A549 (cell line): ENCODE measurements at regions not wholly inside any gene's neighbourhood (a gene's known extent, or its start where the extent isn't known, plus 50 kb on each side); places are given as distances from the start of the nearest gene placed in this dataset.

Source experiments
- ATAC-seq, 2 experiments: fragments of 200-7000 bp in 1 of 2; fragments of >200 bp in 1 of 2; cut with Nextera tagmentation in 1 of 2; cut with Tn5 transposase in 1 of 2; 3 replicates each; pipeline versions ENCODE4 v1.8.0 to v1.9.1; 2018 to 2020; ENCODE audit warnings: mild to moderate bottlenecking in 1 of 2, moderate library complexity in 1 of 2
- CTCF ChIA-PET: fragments of 300-600 bp; sonication (Branson Sonifier 250); formaldehyde crosslinking; extraction: SDS; loops from one replicate; lab custom pipeline; 2021; ENCODE audit warnings: antibody characterized with exemption, inconsistent platforms; lab: Yijun Ruan, JAX
- POLR2A ChIA-PET: fragments of 350-600 bp; formaldehyde crosslinking; extraction: SDS; loops from one replicate; lab custom pipeline; 2021; ENCODE audit warnings: antibody characterized with exemption, inconsistent platforms; lab: Yijun Ruan, JAX
- DNase-seq, 2 experiments: peaks; one replicate each; pipeline versions ENCODE4 v3.0.0 to v3.0.0-alpha.2; 2011 to 2016; ENCODE audit warnings: low read depth in 1 of 2, low spot score in 1 of 2
- FAIRE-seq: peaks from 2 replicates; lab custom pipeline; 2011; peaks lifted over from hg19 to GRCh38; lab: Jason Lieb, UNC
- H3K27ac ChIP-seq, 2 experiments: fragments of >200 bp; sonication (Bioruptor Twin); formaldehyde crosslinking; 3 replicates each; pipeline ENCODE4 v1.5.1; 2016 to 2017
- H3K4me1 ChIP-seq: fragments of >200 bp; sonication (Bioruptor Twin); formaldehyde crosslinking; 3 replicates; pipeline ENCODE4 v1.6.1; 2016
- H3K4me2 ChIP-seq: fragments of >200 bp; sonication (Bioruptor Twin); formaldehyde crosslinking; 3 replicates; pipeline ENCODE4 v1.6.1; 2016
- H3K4me3 ChIP-seq: fragments of >200 bp; sonication (Bioruptor Twin); formaldehyde crosslinking; 3 replicates; pipeline ENCODE4 v1.5.1; 2016
- H3K9me3 ChIP-seq: fragments of >200 bp; sonication (Bioruptor Twin); formaldehyde crosslinking; 3 replicates; pipeline ENCODE4 v1.6.1; 2016
- BHLHE40 ChIP-seq: IDR thresholded peaks from 2 replicates; pipeline ENCODE4 v1.6.1; 2012; ENCODE audit warnings: low read depth, low read length, inconsistent platforms
- CBX2 ChIP-seq: fragments of 200-600 bp; sonication (generic); IDR thresholded peaks from 2 replicates; pipeline ENCODE4 v1.6.1; 2016; ENCODE audit warnings: low read depth, mild to moderate bottlenecking, borderline replicate concordance
- CBX8 ChIP-seq: fragments of 200-600 bp; sonication (generic); IDR thresholded peaks from 2 replicates; pipeline ENCODE4 v1.6.1; 2016
- ELK1 ChIP-seq: fragments of 150-350 bp; IDR thresholded peaks from 2 replicates; pipeline ENCODE4 v1.6.1; 2014; ENCODE audit warnings: low read depth, mild to moderate bottlenecking, low read length
- EP300 ChIP-seq, 2 experiments: fragments of >200 bp; sonication (Bioruptor Twin); formaldehyde crosslinking; IDR thresholded peaks; 2 replicates in 1 of 2; 3 replicates in 1 of 2; pipeline ENCODE4 v1.6.1; 2016 to 2017
- FOXS1 ChIP-seq: fragments of 250-450 bp; sonication (Bioruptor Pico); IDR thresholded peaks from 2 replicates; pipeline ENCODE4 v1.5.0; 2020; ENCODE audit warnings: mild to moderate bottlenecking, moderate library complexity
- GATA3 ChIP-seq: IDR thresholded peaks from 2 replicates; pipeline ENCODE4 v1.6.1; 2012; ENCODE audit warnings: borderline replicate concordance
- HDAC2 ChIP-seq: fragments of 200-600 bp; sonication (generic); IDR thresholded peaks from 2 replicates; pipeline ENCODE4 v1.6.1; 2016
- HOXB13 ChIP-seq: fragments of 250-450 bp; sonication (Bioruptor Pico); IDR thresholded peaks from 2 replicates; pipeline ENCODE4 v1.5.0; 2020; ENCODE audit warnings: low read depth, mild to moderate bottlenecking, moderate library complexity
- HOXB5 ChIP-seq: fragments of 250-450 bp; sonication (Bioruptor Pico); IDR thresholded peaks from 2 replicates; pipeline ENCODE4 v1.5.0; 2020; ENCODE audit warnings: mild to moderate bottlenecking, moderate library complexity
- JUNB ChIP-seq: fragments of >200 bp; sonication (Bioruptor Twin); formaldehyde crosslinking; IDR thresholded peaks from 2 replicates; pipeline ENCODE4 v1.6.1; 2016
- KDM5A ChIP-seq: fragments of 200-600 bp; sonication (generic); IDR thresholded peaks from 2 replicates; pipeline ENCODE4 v1.6.1; 2016; ENCODE audit warnings: antibody characterized with exemption, mild to moderate bottlenecking
- MAX ChIP-seq: IDR thresholded peaks from 2 replicates; pipeline ENCODE4 v1.6.1; 2012
- NFE2L2 ChIP-seq: fragments of 150-350 bp; conservative IDR thresholded peaks from 2 replicates; pipeline ENCODE4 v1.6.1; 2014; ENCODE audit warnings: low read length
- NR3C1 ChIP-seq: fragments of >200 bp; sonication (Bioruptor Twin); formaldehyde crosslinking; IDR thresholded peaks from 3 replicates; pipeline ENCODE4 v1.6.1; 2017
- POLR2A ChIP-seq: IDR thresholded peaks from 2 replicates; pipeline ENCODE4 v1.6.1; 2012; ENCODE audit warnings: mild to moderate bottlenecking, low read length
- RFX5 ChIP-seq: fragments of 450-650 bp; IDR thresholded peaks from 2 replicates; pipeline ENCODE4 v1.7.1; 2014; ENCODE audit warnings: antibody characterized with exemption, mild to moderate bottlenecking, moderate library complexity
- TFCP2L1 ChIP-seq: fragments of 250-450 bp; sonication (Bioruptor Pico); IDR thresholded peaks from 2 replicates; pipeline ENCODE4 v1.5.0; 2021; ENCODE audit warnings: mild to moderate bottlenecking
- ZC3H11A ChIP-seq: fragments of 450-650 bp; IDR thresholded peaks from 2 replicates; pipeline ENCODE4 v1.6.1; 2014; ENCODE audit warnings: antibody characterized with exemption, mild to moderate bottlenecking
- ZFP36 ChIP-seq: fragments of 450-650 bp; IDR thresholded peaks from 2 replicates; pipeline ENCODE4 v1.6.1; 2014; ENCODE audit warnings: borderline replicate concordance; ENCODE audit not compliant: partially characterized antibody
- WGBS: methylation state at CpG from one replicate; pipeline ENCODE4 v1.1.6; 2017; ENCODE audit errors: missing lambda C conversion rate; 5-methylcytosine and 5-hydroxymethylcytosine counted together
- TF ChIP-seq, protein P1 (sequence below): fragments of >200 bp; sonication (Bioruptor Twin); formaldehyde crosslinking; IDR thresholded peaks from 3 replicates; pipeline ENCODE4 v1.6.1; 2016
- TF ChIP-seq, protein P2 (sequence below): fragments of 250-450 bp; sonication (Bioruptor Pico); IDR thresholded peaks from 2 replicates; pipeline ENCODE4 v1.5.0; 2020; ENCODE audit warnings: low read depth, mild to moderate bottlenecking, moderate library complexity
- TF ChIP-seq, protein P3 (sequence below): fragments of 200-600 bp; sonication (generic); IDR thresholded peaks from 2 replicates; pipeline ENCODE4 v1.6.1; 2016; ENCODE audit warnings: antibody characterized with exemption, mild to moderate bottlenecking, moderate library complexity

- Histone ChIP-seq H3K9me3 (no peaks in the 10 kb centered on the region), H3K4me3 (no peak overlapping the region), H3K4me1 (no peaks in the 10 kb centered on the region), H3K27ac (no peak overlapping the region), H3K4me2 (no peak overlapping the region)
- no peak for FAIRE-seq
- TF ChIP-seq TFCP2L1 (CRISPR knock-in tag), result no peak
- TF ChIP-seq EP300 (IDR thresholded peaks at IDR 0.05), result no peak
- TF ChIP-seq CBX8, result no peak
- TF ChIP-seq ZC3H11A, result no peak
- ChIA-PET CTCF (no interaction called here), POLR2A (no interaction called here)
- 22% methylated on average over 3 of the region's 3 CpGs for WGBS
- DNase-seq, result no peak
- ATAC-seq, result no peak
Measured at GRCh38 chr13:62305756-62306155, 890.1 kb upstream of the PCDH20 start.

GRCh38 chr13:62302341-62302740, 886.7 kb upstream of the PCDH20 start:
- POLR2A ChIA-PET, result no interaction called here
- DNase-seq, result no peak

DNA sequence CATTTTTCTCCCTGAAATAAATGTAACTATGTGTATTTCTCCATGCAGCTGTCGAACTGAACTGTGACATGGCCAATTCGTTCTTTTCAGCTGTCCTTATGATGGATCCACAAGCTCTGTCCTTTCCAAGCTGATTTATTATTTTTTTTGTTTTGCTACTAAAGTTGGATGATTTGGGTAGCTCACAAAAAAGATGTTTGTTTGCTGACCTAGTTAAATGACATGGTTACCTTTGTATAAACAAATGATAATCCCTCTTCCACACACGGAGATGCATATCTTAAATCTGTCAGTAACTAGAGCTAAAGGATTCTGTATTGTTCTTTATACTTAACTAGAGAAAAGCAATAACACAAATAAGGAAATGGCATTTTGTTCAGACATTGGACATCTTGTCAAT, 884.3 kb upstream of the PCDH20 start:
- 7% methylated on average over 3 of the region's 3 CpGs for WGBS
- H3K4me2 ChIP-seq, result no peak overlapping the region
- ATAC-seq, result no peak
- no peaks in the 10 kb centered on the region for H3K9me3 ChIP-seq
- no peak for DNase-seq
- H3K4me1 ChIP-seq, result no peaks in the 10 kb centered on the region
- POLR2A ChIA-PET, result no interaction called here
- no peak overlapping the region for H3K4me3 ChIP-seq
- no peak overlapping the region for H3K27ac ChIP-seq
- CTCF ChIA-PET, result interaction anchor here (0.6 kb wide), 1 partner anchor 17 kb away, joined by 3 read pairs; no protein-coding TSS in a partner anchor
- TF ChIP-seq, protein P1, sequence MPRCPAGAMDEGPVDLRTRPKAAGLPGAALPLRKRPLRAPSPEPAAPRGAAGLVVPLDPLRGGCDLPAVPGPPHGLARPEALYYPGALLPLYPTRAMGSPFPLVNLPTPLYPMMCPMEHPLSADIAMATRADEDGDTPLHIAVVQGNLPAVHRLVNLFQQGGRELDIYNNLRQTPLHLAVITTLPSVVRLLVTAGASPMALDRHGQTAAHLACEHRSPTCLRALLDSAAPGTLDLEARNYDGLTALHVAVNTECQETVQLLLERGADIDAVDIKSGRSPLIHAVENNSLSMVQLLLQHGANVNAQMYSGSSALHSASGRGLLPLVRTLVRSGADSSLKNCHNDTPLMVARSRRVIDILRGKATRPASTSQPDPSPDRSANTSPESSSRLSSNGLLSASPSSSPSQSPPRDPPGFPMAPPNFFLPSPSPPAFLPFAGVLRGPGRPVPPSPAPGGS, result no peak
- TF ChIP-seq POLR2A (no peak), CBX8 (no peak), BHLHE40 (no peak), ZFP36 (no peak)
- TF ChIP-seq, all 56 proteins: peak for 0
- no peak for FAIRE-seq

More at GRCh38 chr13:62302341-62302740, 886.7 kb upstream of the PCDH20 start:
- FAIRE-seq, result no peak
- ATAC-seq, result no peak
- Histone ChIP-seq H3K4me1 (no peaks in the 10 kb centered on the region), H3K27ac (no peak overlapping the region), H3K4me3 (no peak overlapping the region), H3K9me3 (no peaks in the 10 kb centered on the region), H3K4me2 (no peak overlapping the region)
- TF ChIP-seq, protein P2, sequence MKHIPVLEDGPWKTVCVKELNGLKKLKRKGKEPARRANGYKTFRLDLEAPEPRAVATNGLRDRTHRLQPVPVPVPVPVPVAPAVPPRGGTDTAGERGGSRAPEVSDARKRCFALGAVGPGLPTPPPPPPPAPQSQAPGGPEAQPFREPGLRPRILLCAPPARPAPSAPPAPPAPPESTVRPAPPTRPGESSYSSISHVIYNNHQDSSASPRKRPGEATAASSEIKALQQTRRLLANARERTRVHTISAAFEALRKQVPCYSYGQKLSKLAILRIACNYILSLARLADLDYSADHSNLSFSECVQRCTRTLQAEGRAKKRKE (CRISPR knock-in tag), result no peak
- TF ChIP-seq HDAC2 (no peak), FOXS1 (CRISPR knock-in tag) (no peak), RFX5 (no peak), NR3C1 (no peak), GATA3 (no peak), MAX (no peak), HOXB13 (no peak), NFE2L2 (no peak), ELK1 (no peak), CBX2 (no peak), JUNB (no peak), HOXB5 (CRISPR knock-in tag) (no peak), KDM5A (no peak)
- TF ChIP-seq, protein P3, sequence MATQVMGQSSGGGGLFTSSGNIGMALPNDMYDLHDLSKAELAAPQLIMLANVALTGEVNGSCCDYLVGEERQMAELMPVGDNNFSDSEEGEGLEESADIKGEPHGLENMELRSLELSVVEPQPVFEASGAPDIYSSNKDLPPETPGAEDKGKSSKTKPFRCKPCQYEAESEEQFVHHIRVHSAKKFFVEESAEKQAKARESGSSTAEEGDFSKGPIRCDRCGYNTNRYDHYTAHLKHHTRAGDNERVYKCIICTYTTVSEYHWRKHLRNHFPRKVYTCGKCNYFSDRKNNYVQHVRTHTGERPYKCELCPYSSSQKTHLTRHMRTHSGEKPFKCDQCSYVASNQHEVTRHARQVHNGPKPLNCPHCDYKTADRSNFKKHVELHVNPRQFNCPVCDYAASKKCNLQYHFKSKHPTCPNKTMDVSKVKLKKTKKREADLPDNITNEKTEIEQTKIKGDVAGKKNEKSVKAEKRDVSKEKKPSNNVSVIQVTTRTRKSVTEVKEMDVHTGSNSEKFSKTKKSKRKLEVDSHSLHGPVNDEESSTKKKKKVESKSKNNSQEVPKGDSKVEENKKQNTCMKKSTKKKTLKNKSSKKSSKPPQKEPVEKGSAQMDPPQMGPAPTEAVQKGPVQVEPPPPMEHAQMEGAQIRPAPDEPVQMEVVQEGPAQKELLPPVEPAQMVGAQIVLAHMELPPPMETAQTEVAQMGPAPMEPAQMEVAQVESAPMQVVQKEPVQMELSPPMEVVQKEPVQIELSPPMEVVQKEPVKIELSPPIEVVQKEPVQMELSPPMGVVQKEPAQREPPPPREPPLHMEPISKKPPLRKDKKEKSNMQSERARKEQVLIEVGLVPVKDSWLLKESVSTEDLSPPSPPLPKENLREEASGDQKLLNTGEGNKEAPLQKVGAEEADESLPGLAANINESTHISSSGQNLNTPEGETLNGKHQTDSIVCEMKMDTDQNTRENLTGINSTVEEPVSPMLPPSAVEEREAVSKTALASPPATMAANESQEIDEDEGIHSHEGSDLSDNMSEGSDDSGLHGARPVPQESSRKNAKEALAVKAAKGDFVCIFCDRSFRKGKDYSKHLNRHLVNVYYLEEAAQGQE, result no peak
- 3% methylated on average over 2 of the region's 2 CpGs for WGBS
- CTCF ChIA-PET, result no interaction called here
